ENCODE measurements at regions not wholly inside any gene's neighbourhood (a gene's known extent, or its start where the extent isn't known, plus 50 kb on each side); places are given as distances from the start of the nearest gene placed in this dataset.

DNA sequence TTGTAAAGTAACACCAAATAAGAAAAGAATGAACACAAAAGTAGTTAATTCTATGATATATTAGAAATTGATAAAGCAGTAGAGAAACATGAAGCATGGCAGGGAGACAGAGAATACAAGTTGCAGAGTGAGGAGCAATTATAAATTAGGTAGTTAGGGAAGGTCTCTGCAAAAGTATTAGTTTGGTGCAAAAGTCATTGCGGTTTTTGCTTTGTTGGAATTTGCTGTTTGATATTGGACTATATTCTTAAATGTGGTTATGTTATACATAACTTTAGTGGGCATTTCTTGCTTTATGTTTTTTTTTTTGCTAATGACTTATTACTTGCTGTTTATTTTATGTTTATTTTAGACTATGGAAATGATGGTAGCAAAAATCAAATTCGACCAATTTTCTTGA lies 402.2 kb downstream of the SFMBT2 start:
- Histone ChIP-seq H3K36me3 (replicated peaks in 1 of 2; ENCODE audit: control insufficient read depth in 1 of 2, insufficient read depth in 2 of 2, low read length in 2 of 2) (no peaks in the 10 kb centered on the region), H3K4me3 (replicated peaks in 1 of 3; ENCODE audit: insufficient read depth in 1 of 3, low read depth in 2 of 3, low read length in 3 of 3) (no peak overlapping the region), H3K9me3 (ENCODE audit: low read length) (no peaks in the 10 kb centered on the region), H3K79me2 (ENCODE audit: insufficient read depth, low read length) (no peaks in the 10 kb centered on the region), H3K27me3 (ENCODE audit: control insufficient read depth in 1 of 2, insufficient read depth in 2 of 2, low read length in 2 of 2) (no peaks in the 10 kb centered on the region; a peak in 1 of 5 replicates), H3K4me2 (ENCODE audit: low read depth, low read length) (no peak overlapping the region), H4K20me1 (ENCODE audit: insufficient read depth, low read length) (no peaks in the 10 kb centered on the region), H3K4me1 (ENCODE audit: insufficient read depth, low read length) (no peaks in the 10 kb centered on the region), H3K9ac (ENCODE audit: insufficient read depth, low read depth, low read length) (no peak overlapping the region), H2AFZ (ENCODE audit: low read length) (no peak overlapping the region), H3K27ac (ENCODE audit: extremely low read length, insufficient read depth, low read length) (no peak overlapping the region)
- no peak for FAIRE-seq
- CTCF ChIA-PET (ENCODE audit: low intra/inter-chr PET ratio, low total read pairs) = no interaction called here
- in situ Hi-C loops (cut with HindIII; ENCODE audit: extremely low pct_ligation_motif_present, low pct_unique_long_range_greater_than_20kb) (no loop called here), intact Hi-C loops (cut with micrococcal nuclease; ENCODE audit: unreplicated experiment) (no loop called here)
- POLR2A ChIA-PET = no interaction called here
- WGBS (ENCODE audit: low lambda C conversion rate) = 3% methylated on average over 2 of the region's 2 CpGs
- ATAC-seq = no peak
- DNase-seq (ENCODE audit: low spot score) = no peak
- no TSS peak for BruUV-seq (replicated peaks)
- no peak for TF ChIP-seq KMT2A (CRISPR knock-in tag; IDR thresholded peaks at IDR 0.05)
- TF ChIP-seq ZBTB40 (IDR thresholded peaks at IDR 0.05) = peak; percentile 92
- no peak for TF ChIP-seq ZBTB40 (CRISPR knock-in tag; IDR thresholded peaks at IDR 0.05)
